MM.1S (cell line): ENCODE measurements at regions not wholly inside any gene's neighbourhood (a gene's known extent, or its start where the extent isn't known, plus 50 kb on each side); places are given as distances from the start of the nearest gene placed in this dataset.

Experiments
- DNase-seq: peaks from one replicate; pipeline ENCODE4 v3.0.0-alpha.2; 2015
- H2AFZ ChIP-seq: fragments of 300-600 bp; sonication (generic); 2 replicates; pipeline ENCODE4 v1.6.0; 2016; ENCODE audit warnings: antibody characterized with exemption, low read length
- H3F3A ChIP-seq: fragments of 300-600 bp; sonication (generic); 2 replicates; pipeline ENCODE4 v1.6.1; 2016; ENCODE audit warnings: mild to moderate bottlenecking, antibody characterized with exemption, low read length, moderate library complexity, mixed read lengths; ENCODE audit not compliant: insufficient read depth
- H3K27ac ChIP-seq: fragments of 300-600 bp; sonication (generic); 2 replicates; pipeline ENCODE4 v1.5.1; 2016; ENCODE audit warnings: mild to moderate bottlenecking, low read length
- H3K27me3 ChIP-seq: fragments of 300-600 bp; sonication (generic); replicated peaks from 2 replicates; pipeline ENCODE4 v1.6.0; 2016; ENCODE audit warnings: low read length; ENCODE audit not compliant: insufficient read depth
- H3K36me3 ChIP-seq: fragments of 300-600 bp; sonication (generic); replicated peaks from 2 replicates; pipeline ENCODE4 v1.6.1; 2016; ENCODE audit warnings: mild to moderate bottlenecking, low read length, mixed read lengths; ENCODE audit not compliant: insufficient read depth
- H3K4me1 ChIP-seq: fragments of 300-600 bp; sonication (generic); 2 replicates; pipeline ENCODE4 v1.6.1; 2016; ENCODE audit warnings: low read length, mixed read lengths
- H3K4me2 ChIP-seq: fragments of 300-600 bp; sonication (generic); 2 replicates; pipeline ENCODE4 v1.6.0; 2016; ENCODE audit warnings: low read depth, low read length
- H3K4me3 ChIP-seq: fragments of 300-600 bp; sonication (generic); 2 replicates; pipeline ENCODE4 v1.5.1; 2016; ENCODE audit warnings: low read length, mixed read lengths
- H3K79me2 ChIP-seq: fragments of 300-600 bp; sonication (generic); 2 replicates; pipeline ENCODE4 v1.6.1; 2016; ENCODE audit warnings: mixed run types, low read length, mixed read lengths
- H3K9ac ChIP-seq: fragments of 300-600 bp; sonication (generic); 2 replicates; pipeline ENCODE4 v1.6.1; 2016; ENCODE audit warnings: low read length, mixed read lengths
- H3K9me2 ChIP-seq: fragments of 300-600 bp; sonication (generic); replicated peaks from 2 replicates; pipeline ENCODE4 v1.6.1; 2016; ENCODE audit warnings: mild to moderate bottlenecking, low read length, mixed read lengths; ENCODE audit not compliant: insufficient read depth
- H3K9me3 ChIP-seq: fragments of 300-600 bp; sonication (generic); replicated peaks from 2 replicates; pipeline ENCODE4 v1.6.1; 2016; ENCODE audit warnings: mild to moderate bottlenecking, low read length, mixed read lengths; ENCODE audit not compliant: insufficient read depth
- H4K20me1 ChIP-seq: fragments of 300-600 bp; sonication (generic); 2 replicates; pipeline ENCODE4 v1.6.1; 2016; ENCODE audit warnings: mild to moderate bottlenecking, low read length, moderate library complexity, mixed read lengths; ENCODE audit not compliant: insufficient read depth
- CTCF ChIP-seq: fragments of 300-600 bp; sonication (generic); IDR thresholded peaks from 2 replicates; pipeline ENCODE4 v1.5.1; 2016; ENCODE audit warnings: antibody characterized with exemption, low read length, mixed read lengths
- EZH2 ChIP-seq: fragments of 300-600 bp; sonication (generic); optimal IDR thresholded peaks from 2 replicates; pipeline ENCODE3; 2017; ENCODE audit warnings: low read depth, mild to moderate bottlenecking, antibody characterized with exemption, low read length, mixed read lengths
- EZH2phosphoT487 ChIP-seq: fragments of 300-600 bp; sonication (generic); IDR thresholded peaks from 2 replicates; pipeline ENCODE4 v1.6.1; 2018; ENCODE audit warnings: antibody characterized with exemption, low read length

GRCh38 chr7:46651070-46651469 lies 730.0 kb upstream of the IGFBP3 start:
- Histone ChIP-seq H3K27me3 (no peaks in the 10 kb centered on the region), H3K4me2 (no peak overlapping the region), H3K9me2 (no peaks in the 10 kb centered on the region), H3K9me3 (no peaks in the 10 kb centered on the region), H3K4me3 (no peak overlapping the region), H4K20me1 (no peaks in the 10 kb centered on the region), H3K36me3 (no peaks in the 10 kb centered on the region), H3K4me1 (no peaks in the 10 kb centered on the region), H3F3A (no peaks in the 10 kb centered on the region), H3K27ac (no peak overlapping the region), H3K9ac (no peak overlapping the region), H3K79me2 (no peaks in the 10 kb centered on the region), H2AFZ (no peak overlapping the region)
- no peak for DNase-seq
- TF ChIP-seq CTCF (no peak), EZH2phosphoT487 (no peak)

GRCh38 chr7:46649876-46650275 lies 728.8 kb upstream of the IGFBP3 start:
- H3K27ac ChIP-seq = no peak overlapping the region
- no peaks in the 10 kb centered on the region for H3K27me3 ChIP-seq

GRCh38 chr7:46637793-46638735 lies 717.0 kb upstream of the IGFBP3 start:
- Histone ChIP-seq H3K4me2 (no peak overlapping the region), H3K4me1 (no peaks in the 10 kb centered on the region), H3K36me3 (no peaks in the 10 kb centered on the region), H3K4me3 (no peak overlapping the region), H4K20me1 (no peaks in the 10 kb centered on the region), H3K27ac (no peak overlapping the region), H3K9ac (no peak overlapping the region), H2AFZ (no peak overlapping the region), H3K9me3 (no peaks in the 10 kb centered on the region), H3K79me2 (no peaks in the 10 kb centered on the region), H3F3A (no peaks in the 10 kb centered on the region), H3K9me2 (no peaks in the 10 kb centered on the region), H3K27me3 (no peaks in the 10 kb centered on the region)
- TF ChIP-seq EZH2 = no peak
- no peak for TF ChIP-seq CTCF
- no peak for TF ChIP-seq EZH2phosphoT487
- no peak for DNase-seq

More at GRCh38 chr7:46649876-46650275, 728.8 kb upstream of the IGFBP3 start:
- Histone ChIP-seq H3K36me3 (no peaks in the 10 kb centered on the region), H3K9me2 (no peaks in the 10 kb centered on the region), H3K79me2 (no peaks in the 10 kb centered on the region), H3K4me1 (no peaks in the 10 kb centered on the region), H3F3A (no peaks in the 10 kb centered on the region), H3K4me2 (no peak overlapping the region), H3K4me3 (no peak overlapping the region), H3K9ac (no peak overlapping the region), H2AFZ (no peak overlapping the region), H4K20me1 (no peaks in the 10 kb centered on the region), H3K9me3 (no peaks in the 10 kb centered on the region)
- DNase-seq = no peak
- no peak for TF ChIP-seq CTCF
- TF ChIP-seq EZH2phosphoT487 = no peak
- TF ChIP-seq EZH2 = no peak
